Activated CD4-positive, alpha-beta T cell treated with anti-CD3 and anti-CD28 coated beads, Interleukin-2, amount 50 U/mL, for 48 hours (primary cell): ENCODE measurements at regions not wholly inside any gene's neighbourhood (a gene's known extent, or its start where the extent isn't known, plus 50 kb on each side); places are given as distances from the start of the nearest gene placed in this dataset.
"Not testable (repeated sequence)": the region's sequence is repeated elsewhere in the genome, so short reads cannot be mapped to it uniquely, and the experiment has no call there.

Source experiments
- DNase-seq, 2 experiments: peaks; one replicate each; pipeline ENCODE4 v3.0.0-alpha.2; 2020

DNA sequence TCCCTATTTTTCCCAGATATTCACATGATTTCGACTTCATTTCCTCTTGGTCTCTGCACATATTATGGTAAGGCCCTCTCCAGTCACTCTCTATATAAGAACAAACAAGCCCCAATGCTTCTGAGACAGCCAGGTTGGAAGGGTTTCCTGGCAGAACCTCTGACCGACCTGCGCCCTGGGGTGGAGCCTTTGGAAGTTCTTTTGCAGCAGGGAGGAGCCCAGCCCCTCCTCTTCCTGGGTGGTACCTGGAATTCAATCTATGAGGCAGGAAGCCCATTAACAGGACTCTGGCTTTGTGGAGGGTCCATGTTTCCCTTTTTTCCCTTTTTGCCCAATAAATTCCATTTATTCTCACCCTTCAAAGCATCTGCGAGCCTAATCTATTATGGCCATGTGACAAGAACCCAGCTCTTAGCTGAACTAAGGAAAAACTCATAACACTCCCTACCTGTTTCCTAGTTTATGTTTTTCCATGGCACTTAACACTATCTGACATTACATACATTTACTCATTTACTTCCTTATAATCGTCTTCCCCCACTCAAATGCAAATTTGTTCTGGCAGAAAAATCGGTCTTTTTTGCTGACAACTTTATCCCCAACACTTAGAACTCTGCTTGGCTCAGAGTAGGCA lies 92.5 kb upstream of the FRMD4A start:
- no peak for DNase-seq

DNA sequence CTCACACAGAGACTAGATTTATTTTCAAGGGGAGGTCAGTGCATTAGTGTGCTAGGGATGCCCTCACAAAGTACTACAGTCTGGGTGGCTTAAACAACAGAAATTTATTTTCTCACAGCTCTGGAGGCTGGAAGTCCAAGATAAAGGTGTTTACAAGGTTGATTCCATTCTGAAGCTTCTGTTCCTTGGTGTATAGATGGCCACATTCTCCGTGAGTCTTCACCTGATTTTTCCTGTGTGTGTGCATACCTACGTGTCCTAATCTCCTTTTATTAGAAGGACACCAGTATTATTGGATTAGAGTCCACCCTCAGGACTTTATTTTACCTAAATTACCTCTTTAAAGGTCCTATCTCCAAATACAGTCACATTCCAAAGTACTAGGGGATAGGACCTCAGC lies 91.7 kb upstream of the FRMD4A start:
- no peak for DNase-seq

DNA sequence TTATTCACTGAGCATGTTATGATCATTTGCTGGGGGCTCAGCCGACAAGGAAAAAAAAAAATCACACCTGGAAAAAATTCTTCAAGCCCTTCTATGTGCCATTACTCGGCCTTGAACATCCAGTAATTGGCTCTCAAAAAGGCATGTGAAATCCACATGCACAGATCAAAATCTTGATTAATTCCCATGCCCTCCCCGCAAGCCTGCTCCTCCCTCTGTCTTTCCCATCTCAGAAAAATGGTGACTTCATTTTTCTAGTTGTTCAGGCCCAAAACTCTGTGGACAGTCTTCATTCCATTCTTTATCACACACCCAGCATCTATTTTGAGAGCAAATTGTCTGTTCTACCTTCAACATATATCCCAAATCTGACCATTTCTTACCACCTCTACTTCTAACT lies 91.2 kb upstream of the FRMD4A start:
- no peak for DNase-seq

DNA sequence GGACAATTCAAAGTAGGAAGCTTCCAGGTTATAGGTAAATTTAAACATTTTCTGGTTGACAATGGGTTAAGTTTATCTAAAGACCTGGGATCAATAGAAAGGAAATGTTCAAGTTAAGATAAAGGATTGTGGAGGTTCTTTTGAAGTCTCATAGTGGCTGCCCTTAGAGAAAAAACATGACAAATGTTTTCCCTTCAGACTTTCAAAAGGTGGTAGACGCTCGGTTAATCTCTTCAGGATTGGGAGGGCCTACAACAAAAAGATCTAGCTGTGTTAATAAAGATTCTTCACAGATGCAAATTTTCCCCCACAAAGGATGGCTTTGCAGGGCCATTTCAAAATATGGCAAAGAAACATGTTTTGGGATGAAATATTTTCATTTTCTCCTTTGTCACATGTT lies 86.6 kb upstream of the FRMD4A start:
- DNase-seq, result not testable (repeated sequence)

DNA sequence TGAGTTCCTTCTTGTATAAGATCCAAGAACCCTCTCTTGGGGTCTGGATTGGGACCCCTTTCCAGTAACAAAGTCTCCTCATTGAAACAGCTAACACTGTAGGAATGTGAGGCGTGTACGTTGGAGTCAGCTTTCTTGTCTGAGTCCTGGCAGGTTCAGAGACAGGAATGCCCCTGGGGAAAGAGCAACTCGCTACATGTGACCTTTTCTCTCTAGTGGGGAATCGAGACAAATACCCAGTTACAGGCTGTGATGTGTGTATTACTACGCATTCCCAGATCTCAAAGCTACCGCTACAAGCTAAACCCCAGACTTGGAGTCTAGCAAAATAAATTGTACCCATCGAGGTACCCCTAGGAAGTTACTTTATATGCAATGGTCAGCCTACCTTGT lies 85.6 kb upstream of the FRMD4A start:
- no peak for DNase-seq

DNA sequence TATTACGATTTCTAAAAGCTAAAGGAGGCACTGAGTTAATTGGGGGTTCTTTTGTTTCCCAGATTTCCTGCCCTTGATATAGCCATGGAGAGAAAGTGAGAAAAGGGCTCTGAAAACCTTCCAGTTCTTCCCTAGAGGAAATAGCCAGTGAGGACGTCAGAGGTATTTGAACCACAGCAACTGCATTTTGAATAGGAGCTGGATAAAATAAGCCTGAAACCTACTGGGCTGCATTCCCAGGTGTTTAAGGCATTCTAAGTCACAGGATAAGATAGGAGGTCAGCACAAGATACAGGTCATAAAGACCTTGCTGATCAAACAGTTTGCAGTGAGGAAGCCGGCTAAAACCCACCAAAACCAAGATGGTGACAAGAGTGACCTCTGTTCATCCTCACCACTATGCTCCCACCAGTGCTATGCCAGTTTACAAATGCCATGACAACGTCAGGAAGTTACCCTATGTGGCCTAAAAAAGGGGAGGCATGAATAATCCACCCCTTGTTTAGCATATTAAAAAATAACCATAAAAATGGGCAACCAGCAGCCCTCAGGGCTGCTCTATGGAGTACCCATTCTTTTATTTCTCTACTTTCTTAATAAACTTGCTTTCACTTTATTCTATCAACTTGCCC lies 85.1 kb upstream of the FRMD4A start:
- no peak for DNase-seq

DNA sequence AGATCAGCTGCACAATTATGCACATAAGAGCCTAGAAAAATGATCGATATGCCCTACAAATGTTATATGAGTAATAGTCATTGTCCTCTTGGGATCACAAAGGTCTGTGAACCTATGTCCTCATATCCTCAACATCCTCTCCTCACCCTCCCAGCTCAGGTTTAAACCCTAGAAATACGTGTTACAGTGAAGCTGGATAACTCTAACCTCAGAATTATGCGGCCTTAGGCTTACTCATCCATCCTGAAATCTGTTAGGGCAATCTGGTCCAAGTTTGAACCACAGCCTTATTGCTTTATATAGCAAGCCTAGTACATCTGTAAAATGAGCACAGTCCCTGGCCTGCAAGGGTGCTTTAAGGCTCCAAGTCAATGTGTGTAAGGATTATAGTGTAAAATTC lies 84.2 kb upstream of the FRMD4A start:
- no peak for DNase-seq

DNA sequence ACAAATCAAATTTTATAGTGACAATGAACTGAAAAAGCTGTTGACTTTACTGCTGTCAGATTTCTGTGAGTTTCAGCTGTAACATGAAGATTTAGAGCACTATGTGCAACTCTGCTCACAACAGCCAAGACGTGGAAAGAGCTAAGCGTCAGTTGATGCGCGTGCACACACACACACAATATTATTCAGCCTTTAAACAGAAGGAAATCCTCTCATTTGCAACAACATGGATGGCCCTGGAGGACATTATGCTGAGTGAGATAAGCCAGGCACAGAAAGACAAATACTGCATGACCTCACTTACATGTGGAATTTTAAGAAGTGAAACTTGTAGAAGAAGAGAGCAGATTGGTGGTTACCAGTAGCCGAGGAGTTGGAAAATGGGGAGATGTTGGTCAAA lies 82.8 kb upstream of the FRMD4A start:
- no peak for DNase-seq

DNA sequence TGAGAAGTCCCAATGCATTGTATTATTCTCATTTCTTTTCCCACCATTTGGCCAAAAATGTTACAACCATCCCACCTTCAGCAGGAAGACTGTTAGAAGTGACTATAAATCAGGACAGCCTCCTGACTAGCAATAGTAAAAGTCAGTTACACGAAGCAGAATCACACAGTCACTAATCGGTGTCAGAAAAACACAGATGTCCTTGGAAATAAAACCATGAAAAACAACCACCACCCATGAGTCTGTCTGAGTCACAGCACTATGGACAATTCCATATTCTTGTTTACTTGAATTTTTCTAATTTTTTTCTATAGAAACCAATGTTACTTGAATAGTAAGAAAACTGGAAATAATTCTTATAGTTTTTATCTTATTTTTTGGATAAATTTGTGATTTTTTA lies 81.9 kb upstream of the FRMD4A start:
- no peak for DNase-seq

DNA sequence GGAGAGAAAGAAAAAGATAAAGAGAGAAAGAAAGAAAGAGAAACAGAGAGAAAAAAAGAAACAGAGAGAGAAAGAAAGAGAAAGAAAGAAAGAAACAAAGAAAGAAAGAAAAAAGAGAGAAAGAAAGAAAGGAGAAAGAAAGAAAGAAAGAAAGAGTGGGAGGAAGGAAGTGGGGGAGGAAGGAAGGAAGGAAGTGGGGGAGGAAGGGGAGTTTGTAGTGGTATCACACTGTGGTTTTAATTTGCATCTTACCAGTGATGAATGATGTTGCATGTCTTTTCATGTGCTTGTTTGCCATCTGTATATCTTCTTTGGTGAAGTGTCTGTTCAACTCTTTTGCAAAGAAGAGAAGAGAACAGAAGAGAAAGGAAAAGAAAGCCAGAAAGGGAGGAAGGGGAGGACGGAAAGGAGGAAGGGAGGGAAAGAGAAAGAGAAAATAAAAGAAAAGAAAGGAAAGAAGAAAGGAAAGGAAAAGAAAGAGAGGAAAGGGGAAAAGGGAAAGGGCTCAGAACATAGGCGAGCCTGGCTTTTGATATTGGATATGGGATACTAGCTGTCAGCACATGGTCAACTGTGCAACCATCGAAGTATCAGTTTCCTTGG lies 79.2 kb upstream of the FRMD4A start:
- DNase-seq, result no peak

DNA sequence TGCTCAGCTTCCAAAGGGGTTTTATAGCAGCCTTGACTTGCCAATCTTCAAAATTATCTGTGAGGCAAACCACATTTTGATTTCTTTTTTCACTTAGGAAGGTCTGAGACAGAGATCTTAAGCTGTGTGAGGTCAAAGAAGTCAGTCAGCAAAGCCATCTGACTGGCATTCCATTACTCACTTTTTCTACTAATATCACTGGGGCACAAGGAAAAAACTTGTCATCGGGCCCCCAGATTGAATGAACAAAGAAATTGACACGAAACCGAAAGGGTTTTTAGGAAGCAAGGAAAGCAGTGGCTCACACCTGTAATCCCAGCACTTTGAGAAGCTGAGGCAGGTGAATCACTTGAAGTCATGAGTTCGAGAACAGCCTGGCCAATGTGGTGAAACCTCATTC lies 78.5 kb upstream of the FRMD4A start:
- DNase-seq, result peak; percentile 34 to 57

DNA sequence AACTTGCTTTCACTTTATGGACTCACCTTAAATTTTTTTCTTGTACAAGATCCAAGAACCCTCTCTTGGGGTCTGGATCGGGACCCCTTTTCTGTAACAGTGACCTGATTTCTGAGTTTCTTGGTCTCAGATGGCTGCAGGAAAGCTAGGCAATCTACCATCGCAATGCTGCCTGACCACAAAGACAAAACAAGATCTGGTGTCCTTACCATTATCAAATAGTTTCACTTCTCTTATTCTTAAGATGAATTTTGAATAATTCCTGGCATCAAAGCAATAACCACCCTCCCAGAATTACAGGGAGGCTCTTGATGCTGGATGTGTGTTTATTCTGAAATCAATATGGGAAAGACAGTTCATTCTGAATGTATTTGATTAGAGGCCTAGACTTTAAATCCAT lies 77.4 kb upstream of the FRMD4A start:
- DNase-seq, result no peak

DNA sequence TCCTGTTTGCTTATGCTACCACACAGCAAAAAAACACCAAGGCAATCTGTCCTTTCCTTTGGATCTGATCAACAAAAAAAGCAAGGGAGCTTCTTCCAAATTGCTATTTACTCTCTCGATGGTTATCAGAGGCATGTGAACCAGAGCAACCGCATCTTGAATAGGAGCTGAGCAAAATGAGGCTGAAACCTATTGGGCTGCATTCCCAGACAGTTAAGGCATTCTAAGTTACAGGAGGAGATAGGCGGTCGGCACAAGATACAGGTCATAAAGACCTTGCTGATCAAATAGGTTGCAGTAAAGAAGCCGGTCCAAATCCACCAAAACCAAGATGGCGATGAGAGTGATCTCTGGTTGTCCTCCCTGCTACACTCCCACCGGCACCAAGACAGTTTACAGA lies 76.8 kb upstream of the FRMD4A start:
- no peak for DNase-seq

DNA sequence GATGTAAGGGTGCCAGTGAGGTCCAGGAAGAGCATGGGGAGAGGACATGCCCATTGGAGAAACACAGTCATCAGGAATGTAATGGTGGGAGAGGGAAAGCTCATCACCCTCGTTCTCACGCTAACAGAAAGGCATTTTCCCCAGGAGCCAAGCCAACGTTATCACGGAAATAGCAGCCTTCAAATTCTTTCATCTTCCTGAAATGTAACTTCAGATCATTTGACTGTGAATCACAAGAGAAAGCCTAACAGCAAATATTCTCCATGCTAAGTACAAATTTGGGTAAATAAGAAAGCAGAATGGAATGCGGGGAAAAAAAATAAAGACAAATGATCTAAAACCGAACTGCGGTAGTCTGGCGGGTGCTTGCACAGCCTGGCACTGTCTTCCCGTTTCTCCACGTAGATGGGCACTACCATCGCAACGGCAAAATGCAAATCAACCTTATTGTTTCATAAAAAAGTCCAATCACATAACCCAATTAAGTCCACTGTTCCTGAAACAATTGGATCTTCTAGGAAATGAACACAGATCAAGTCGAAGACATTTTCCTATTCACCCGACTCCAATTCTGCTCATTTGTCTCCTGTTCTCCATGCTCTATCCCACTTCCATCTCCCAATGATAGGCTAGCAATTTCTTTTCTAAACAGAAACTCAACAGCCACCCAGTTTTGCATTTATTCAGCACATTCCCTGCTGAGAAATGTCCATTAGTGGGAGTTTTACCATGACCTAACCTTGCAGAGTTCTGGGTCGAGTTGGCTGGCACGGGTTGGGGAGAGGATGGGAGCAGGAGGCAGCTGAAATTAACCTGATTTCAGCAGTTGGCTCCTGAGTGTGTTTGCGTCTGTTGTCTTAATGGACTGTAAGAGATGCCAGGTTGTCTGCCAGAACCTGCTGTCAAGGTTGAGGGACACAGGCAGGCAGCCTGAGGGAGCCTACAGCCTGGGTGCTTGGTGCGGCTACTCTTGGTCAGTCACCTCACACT lies 74.6 kb upstream of the FRMD4A start:
- DNase-seq, result no peak

DNA sequence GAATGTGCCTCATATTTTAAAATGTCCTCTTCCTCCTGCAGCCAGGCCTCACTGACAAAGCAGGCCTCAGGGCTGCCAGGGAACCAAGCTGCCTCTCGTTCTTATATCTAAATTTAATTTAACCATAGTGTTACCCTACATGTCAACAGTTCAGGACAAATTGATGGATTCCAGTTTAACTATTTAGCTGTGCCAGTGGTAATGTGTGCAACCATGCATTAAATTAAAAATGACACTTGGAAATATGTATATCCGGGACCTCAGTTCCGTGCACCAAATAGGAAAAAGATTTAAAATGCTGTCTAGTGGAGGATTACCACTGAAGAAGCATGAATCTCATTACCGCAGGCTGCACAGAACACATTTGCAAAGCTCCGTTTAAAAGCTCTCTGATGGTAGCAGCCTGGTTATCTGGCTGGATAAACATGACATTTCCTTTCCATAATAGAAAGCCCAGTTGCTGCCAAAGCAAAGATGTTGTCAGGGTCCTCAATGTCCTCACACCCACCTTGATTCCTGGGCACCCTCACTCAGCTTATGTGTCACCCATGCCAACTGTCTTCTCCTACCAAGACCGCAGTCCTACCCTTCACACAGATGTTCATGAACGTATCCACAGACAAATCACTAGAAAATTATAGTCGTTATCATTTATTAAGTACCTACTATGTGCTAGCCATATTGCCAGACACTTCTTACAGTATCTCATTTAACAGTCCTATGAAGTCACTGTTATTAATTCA lies 73.3 kb upstream of the FRMD4A start:
- no peak for DNase-seq

DNA sequence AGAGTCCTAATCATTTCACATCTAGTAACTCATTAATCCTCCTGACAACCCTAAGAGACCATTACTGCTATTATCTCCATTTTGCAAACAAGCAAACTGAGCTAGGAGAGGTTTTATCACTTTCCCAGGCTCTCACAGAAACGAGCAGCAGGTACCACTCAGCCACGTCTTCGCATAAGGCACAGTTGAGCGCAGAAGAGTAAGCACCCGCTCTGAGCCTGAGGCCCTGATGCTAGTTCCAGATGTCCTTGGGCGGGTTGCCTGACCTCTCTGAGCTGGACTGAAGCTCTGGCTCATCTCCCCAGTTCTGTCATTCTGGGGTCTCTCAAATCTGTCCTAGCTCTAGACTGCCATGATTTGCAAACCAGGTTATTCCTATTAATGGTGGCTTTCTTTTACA lies 72.6 kb upstream of the FRMD4A start:
- DNase-seq, result no peak

DNA sequence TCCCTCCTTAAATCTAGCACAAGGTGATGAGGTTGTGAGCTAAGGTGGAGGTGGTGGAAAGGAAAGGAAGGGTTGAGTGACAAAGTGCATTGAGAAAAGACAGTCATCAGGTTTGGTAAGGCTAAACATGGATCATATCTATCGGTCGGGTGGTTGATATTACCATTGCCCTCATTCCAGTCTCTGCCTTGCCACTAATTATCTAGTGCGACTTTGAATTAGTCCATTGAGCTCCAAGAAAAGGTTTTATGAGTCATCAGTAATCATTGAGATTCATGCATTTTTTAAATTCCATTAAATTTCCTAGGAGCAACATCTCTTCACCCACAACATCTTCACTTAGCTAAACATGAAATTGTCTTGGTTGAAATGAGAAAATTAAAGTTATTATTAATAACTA lies 68.9 kb upstream of the FRMD4A start:
- DNase-seq, result no peak

DNA sequence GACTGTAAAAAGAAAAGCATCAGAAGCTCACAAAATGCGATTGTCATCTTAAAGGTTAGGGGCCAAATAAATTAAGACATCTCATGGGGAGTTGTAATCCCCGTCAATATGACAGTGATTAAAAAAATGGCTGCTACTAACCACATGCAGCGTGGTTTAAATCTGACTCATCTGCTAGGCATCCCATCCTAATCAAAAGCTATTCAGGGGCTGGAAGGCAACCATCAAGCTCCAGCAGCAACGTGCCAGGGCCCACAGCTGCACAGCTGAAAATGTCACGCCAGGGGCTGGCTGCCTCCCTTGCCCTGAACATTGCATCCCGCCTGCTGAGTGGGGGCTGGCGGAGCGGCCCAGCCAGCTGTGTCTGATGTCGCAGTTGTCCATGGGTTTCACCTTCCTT lies 66.3 kb upstream of the FRMD4A start:
- DNase-seq, result no peak

DNA sequence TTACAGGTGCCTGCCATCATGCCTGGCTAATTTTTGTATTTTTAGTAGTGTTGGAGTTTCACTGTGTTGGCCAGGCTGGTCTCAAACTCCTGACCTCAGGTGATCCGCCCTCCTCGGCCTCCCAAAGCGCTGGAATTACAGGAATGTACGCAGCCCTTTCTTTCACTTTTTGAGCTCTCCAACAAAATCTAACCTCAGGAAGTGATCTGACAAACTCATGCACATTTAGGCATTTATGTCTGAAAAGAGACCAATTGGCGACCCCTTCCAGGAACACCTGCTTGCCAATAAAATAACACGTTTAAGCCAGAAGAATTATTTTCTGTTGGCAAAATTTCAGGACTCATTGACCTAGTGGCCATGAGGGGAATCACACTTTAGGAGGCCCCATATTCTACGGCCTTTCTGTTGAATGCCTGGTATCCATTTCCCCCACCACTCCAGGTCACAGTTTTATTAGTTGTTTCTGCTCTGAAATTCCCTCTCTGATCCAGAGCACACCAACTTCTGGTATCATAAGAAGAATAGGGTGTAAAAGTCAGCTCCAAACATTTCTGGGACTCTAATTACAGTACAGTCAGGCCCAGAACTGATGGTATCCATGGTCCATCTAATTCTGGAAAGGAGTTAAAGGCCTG lies 65.8 kb upstream of the FRMD4A start:
- DNase-seq, result no peak

DNA sequence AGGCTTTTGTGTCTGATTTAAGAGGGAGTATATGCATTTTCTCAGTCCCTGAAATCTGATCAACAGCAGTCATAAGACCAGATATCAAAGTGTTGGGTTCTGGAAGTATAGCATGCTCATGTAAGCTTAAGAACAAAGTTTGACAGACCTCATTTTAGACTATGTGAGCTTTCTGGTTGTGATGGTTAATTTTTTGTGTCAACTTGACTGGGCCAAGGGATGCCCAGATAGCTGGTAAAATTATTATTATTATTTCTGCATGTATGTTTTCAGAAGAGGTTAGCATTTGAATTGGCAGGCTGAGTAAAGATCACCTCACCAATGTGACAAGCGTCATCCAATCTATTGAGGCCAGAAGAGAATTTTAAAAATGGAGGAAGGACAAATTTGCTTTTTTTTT lies 63.5 kb upstream of the FRMD4A start:
- no peak for DNase-seq

DNA sequence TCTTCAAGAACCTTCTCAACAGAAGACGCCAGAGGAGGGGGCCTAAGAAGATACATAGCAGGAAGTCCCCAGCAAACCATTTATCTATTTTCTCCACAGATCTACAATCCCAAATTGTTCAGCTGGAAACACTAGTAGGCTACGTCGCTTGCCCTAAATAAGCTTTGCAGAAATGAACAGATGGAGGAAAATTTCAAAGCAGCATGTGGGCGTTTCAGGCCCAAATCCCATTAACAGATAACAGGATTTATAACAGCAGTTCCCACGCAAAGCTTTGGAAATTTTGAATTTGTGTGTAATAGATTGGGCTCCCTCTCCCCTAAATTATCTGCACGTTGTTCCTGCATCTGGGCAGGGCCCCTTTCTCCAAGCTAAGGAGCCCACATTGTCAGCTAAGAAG lies 60.6 kb upstream of the FRMD4A start:
- no peak for DNase-seq

DNA sequence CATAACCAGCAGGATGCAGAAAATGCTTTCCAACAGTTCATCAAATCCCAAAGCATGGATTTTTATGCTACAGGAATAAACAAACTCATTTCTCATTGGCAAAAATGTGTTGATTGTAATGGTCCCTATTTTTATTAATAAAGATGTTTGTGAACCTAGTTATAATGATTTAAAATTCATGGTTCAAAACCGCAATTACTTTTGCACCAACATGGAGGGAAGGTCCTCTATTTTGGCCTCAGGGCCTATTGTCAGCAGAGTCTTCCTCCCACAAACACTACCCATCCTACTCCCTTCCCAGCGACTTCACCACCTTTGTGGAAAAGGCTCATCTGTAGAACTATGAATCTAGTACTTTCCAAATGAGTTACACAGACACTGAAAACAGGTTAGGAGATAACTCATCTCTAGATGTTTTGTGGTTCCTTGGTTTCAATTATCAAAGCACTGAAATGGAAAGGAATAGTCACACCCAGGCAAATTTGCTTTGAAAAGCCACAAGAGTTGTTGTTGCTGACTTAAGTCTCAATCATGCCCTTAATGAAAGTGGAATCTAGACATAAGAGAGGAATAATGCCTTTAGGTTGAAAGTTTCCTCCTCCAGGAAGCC lies 59.4 kb upstream of the FRMD4A start:
- peak; percentile 25 to 55 for DNase-seq
